ENCODE measurements at regions not wholly inside any gene's neighbourhood (a gene's known extent, or its start where the extent isn't known, plus 50 kb on each side); places are given as distances from the start of the nearest gene placed in this dataset.

DNA sequence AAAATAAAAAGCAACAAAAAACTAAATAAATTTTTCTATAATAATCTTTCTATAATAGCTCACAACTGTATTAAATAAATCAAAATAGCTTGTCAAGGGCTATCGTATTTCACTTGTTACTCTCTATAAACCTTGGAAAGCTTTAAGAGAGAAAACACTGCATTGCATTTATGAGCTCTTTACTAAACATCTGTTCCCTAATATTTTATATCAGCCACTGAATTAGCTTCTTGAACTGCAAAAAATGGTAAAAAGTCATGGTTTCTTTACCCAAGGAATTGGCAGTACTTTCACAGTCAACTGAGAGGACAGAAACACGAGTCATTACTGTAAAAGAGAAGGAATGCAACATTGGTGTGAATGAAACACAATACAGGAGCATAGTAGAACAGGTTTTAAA is 671.2 kb downstream of the PCDH18 start:
- DNase-seq (ENCODE audit: low read depth, low spot score) = no peak
- no peak overlapping the region for H3K4me3 Mint-ChIP-seq
- H3K27me3 Mint-ChIP-seq (ENCODE audit: low read depth) = no peaks in the 10 kb centered on the region
- H3K36me3 Mint-ChIP-seq (ENCODE audit: low read depth) = no peaks in the 10 kb centered on the region
- peaks cover 5% of the 10 kb centered on the region for H3K4me1 Mint-ChIP-seq
- H3K27ac Mint-ChIP-seq (ENCODE audit: unreplicated experiment) = no peak overlapping the region
- TF ChIP-seq CTCF (conservative IDR thresholded peaks at IDR 0.05) = no peak
- H3K9me3 Mint-ChIP-seq = no peaks in the 10 kb centered on the region

- Mint-ChIP-seq H3K9me3 (no peaks in the 10 kb centered on the region), H3K27ac (ENCODE audit: unreplicated experiment) (no peak overlapping the region), H3K27me3 (ENCODE audit: low read depth) (no peaks in the 10 kb centered on the region), H3K4me3 (no peak overlapping the region), H3K36me3 (ENCODE audit: low read depth) (peaks cover 3% of the 10 kb centered on the region), H3K4me1 (peaks cover 3% of the 10 kb centered on the region)
- DNase-seq (ENCODE audit: low read depth, low spot score) = no peak
- no peak for TF ChIP-seq CTCF (conservative IDR thresholded peaks at IDR 0.05)
Measured at GRCh38 chr4:136858903-136859302, 673.4 kb downstream of the PCDH18 start.

DNA sequence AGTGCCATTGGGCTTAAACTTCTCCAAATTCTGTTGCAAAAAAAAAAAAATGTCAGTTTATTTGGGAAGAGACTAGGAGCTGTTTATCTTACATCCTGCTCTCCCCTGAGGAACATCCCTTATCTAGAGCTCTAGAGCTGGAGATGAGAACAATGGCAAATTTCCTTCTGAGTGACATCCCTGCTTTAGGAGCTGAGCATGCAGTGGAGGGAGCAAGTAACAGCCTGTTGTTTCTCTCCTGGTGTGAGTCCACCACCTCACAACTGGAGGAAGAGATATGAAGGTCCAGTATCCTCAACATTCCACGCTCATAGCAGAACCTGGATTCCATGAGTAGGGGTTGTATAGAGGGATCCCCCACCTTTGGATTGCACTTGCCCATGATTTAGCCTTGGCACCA is 676.4 kb downstream of the PCDH18 start:
- TF ChIP-seq CTCF (conservative IDR thresholded peaks at IDR 0.05) = no peak
- DNase-seq (ENCODE audit: low read depth, low spot score) = no peak
- Mint-ChIP-seq H3K36me3 (ENCODE audit: low read depth) (peaks cover 3% of the 10 kb centered on the region), H3K4me3 (no peak overlapping the region), H3K27me3 (ENCODE audit: low read depth) (no peaks in the 10 kb centered on the region), H3K27ac (ENCODE audit: unreplicated experiment) (no peak overlapping the region), H3K9me3 (no peaks in the 10 kb centered on the region), H3K4me1 (no peaks in the 10 kb centered on the region)

- H3K27me3 Mint-ChIP-seq (ENCODE audit: low read depth) = no peaks in the 10 kb centered on the region
- no peak overlapping the region for H3K27ac Mint-ChIP-seq (ENCODE audit: unreplicated experiment)
Measured at GRCh38 chr4:136850446-136850845, 681.8 kb downstream of the PCDH18 start.

GRCh38 chr4:136847881-136848621 is 684.2 kb downstream of the PCDH18 start:
- peaks cover 7% of the 10 kb centered on the region for H3K36me3 Mint-ChIP-seq (ENCODE audit: low read depth)

More at GRCh38 chr4:136850446-136850845, 681.8 kb downstream of the PCDH18 start:
- no peak for TF ChIP-seq CTCF (conservative IDR thresholded peaks at IDR 0.05)
- no peaks in the 10 kb centered on the region for H3K4me1 Mint-ChIP-seq
- no peak overlapping the region for H3K4me3 Mint-ChIP-seq
- H3K9me3 Mint-ChIP-seq = peaks cover 13% of the 10 kb centered on the region
- no peak for DNase-seq (ENCODE audit: low read depth, low spot score)
- peaks cover 4% of the 10 kb centered on the region for H3K36me3 Mint-ChIP-seq (ENCODE audit: low read depth)

More at GRCh38 chr4:136847881-136848621, 684.2 kb downstream of the PCDH18 start:
- Mint-ChIP-seq H3K27me3 (ENCODE audit: low read depth) (no peaks in the 10 kb centered on the region), H3K9me3 (peaks cover 14% of the 10 kb centered on the region), H3K4me3 (no peak overlapping the region), H3K27ac (ENCODE audit: unreplicated experiment) (no peak overlapping the region), H3K4me1 (no peaks in the 10 kb centered on the region)
- no peak for TF ChIP-seq CTCF (conservative IDR thresholded peaks at IDR 0.05)
- DNase-seq (ENCODE audit: low read depth, low spot score) = no peak
